T-cell (primary cell): ENCODE measurements at regions not wholly inside any gene's neighbourhood (a gene's known extent, or its start where the extent isn't known, plus 50 kb on each side); places are given as distances from the start of the nearest gene placed in this dataset.

ENCODE experiments used
- ATAC-seq, 4 experiments: fragments of 200-7000 bp in 3 of 4; fragments of 150-1000 bp in 1 of 4; cut with Tn5 transposase; replicated peaks in 1 of 4; 1 replicate in 3 of 4; 2 replicates in 1 of 4; pipeline ENCODE4 v1.10.0; 2021; ENCODE audit warnings: moderate library complexity in 3 of 4, mild to moderate bottlenecking in 2 of 4, moderate number of reproducible peaks in 1 of 4
- CTCF ChIA-PET, 2 donors: fragments of 300-600 bp; sonication (Branson Sonifier 250); formaldehyde crosslinking; loops; one replicate each; lab custom pipeline; 2022; ENCODE audit warnings: antibody characterized with exemption in 2 of 2; lab: Charles Lee
- POLR2A ChIA-PET, 2 donors: fragments of 300-600 bp; sonication (Branson Sonifier 250); formaldehyde crosslinking; loops; one replicate each; lab custom pipeline; 2022; ENCODE audit warnings: antibody characterized with exemption in 2 of 2; lab: Charles Lee
- DNase-seq, 35 experiments: peaks; one replicate each; pipeline versions ENCODE4 v3.0.0 to v3.0.0-alpha.2; 2013 to 2023
- H3K27ac ChIP-seq: one replicate; pipeline ENCODE4 v1.5.1; 2013; ENCODE audit warnings: low read length
- H3K27me3 ChIP-seq, 2 experiments: replicated peaks in 1 of 2; 1 replicate in 1 of 2; 2 replicates in 1 of 2; pipeline versions ENCODE4 v1.6.1 to v1.7.0; 2013; ENCODE audit warnings: low read length in 1 of 2, mixed read lengths in 1 of 2; ENCODE audit not compliant: control insufficient read depth in 2 of 2, insufficient read depth in 2 of 2; ENCODE audit errors: extremely low read depth in 1 of 2
- H3K36me3 ChIP-seq, 2 donors: 1 replicate in 1 of 2; 2 replicates in 1 of 2; pipeline versions ENCODE4 v1.6.1 to v1.7.0; 2013; ENCODE audit warnings: low read length in 1 of 2; ENCODE audit not compliant: control insufficient read depth in 2 of 2, insufficient read depth in 1 of 2; ENCODE audit errors: extremely low read depth in 1 of 2
- H3K4me1 ChIP-seq, 2 experiments: 1 replicate in 1 of 2; 2 replicates in 1 of 2; pipeline versions ENCODE4 v1.6.1 to v1.7.0; 2013; ENCODE audit warnings: low read length in 2 of 2, mixed read lengths in 1 of 2; ENCODE audit not compliant: insufficient read depth in 2 of 2, control insufficient read depth in 1 of 2; ENCODE audit errors: extremely low read depth in 1 of 2
- H3K4me3 ChIP-seq, 2 donors: 1 replicate in 1 of 2; 2 replicates in 1 of 2; pipeline versions ENCODE4 v1.5.1 to v1.7.0; 2013; ENCODE audit warnings: mild to moderate bottlenecking in 2 of 2, low read length in 1 of 2, moderate library complexity in 1 of 2; ENCODE audit not compliant: control insufficient read depth in 1 of 2; ENCODE audit errors: extremely low read depth in 1 of 2
- H3K9me3 ChIP-seq: 2 replicates; pipeline ENCODE4 v1.7.0; 2013
- H3K27ac Mint-ChIP-seq, 2 donors: one replicate each; pipeline ENCODE4 v1.8.0; 2020 to 2021; ENCODE audit warnings: mild to moderate bottlenecking in 2 of 2, mixed read lengths in 2 of 2
- H3K27me3 Mint-ChIP-seq, 2 donors: one replicate each; pipeline ENCODE4 v1.8.0; 2021 to 2022; ENCODE audit warnings: mixed read lengths in 2 of 2
- H3K36me3 Mint-ChIP-seq: one replicate; pipeline ENCODE4 v1.8.0; 2021; ENCODE audit warnings: mixed read lengths
- H3K4me1 Mint-ChIP-seq, 3 donors: one replicate each; pipeline ENCODE4 v1.8.0; 2020 to 2022; ENCODE audit warnings: mixed read lengths in 3 of 3, mild to moderate bottlenecking in 1 of 3
- H3K4me3 Mint-ChIP-seq, 3 donors: one replicate each; pipeline ENCODE4 v1.8.0; 2020 to 2022; ENCODE audit warnings: mild to moderate bottlenecking in 3 of 3, mixed read lengths in 3 of 3, moderate library complexity in 3 of 3
- H3K9me3 Mint-ChIP-seq, 3 donors: one replicate each; pipeline ENCODE4 v1.8.0; 2020 to 2022; ENCODE audit warnings: mixed read lengths in 3 of 3
- WGBS: methylation state at CpG from one replicate; pipeline ENCODE4 v1.1.5; 2013; ENCODE audit warnings: missing lambda C conversion rate; ENCODE audit not compliant: insufficient coverage; 5-methylcytosine and 5-hydroxymethylcytosine counted together

DNA sequence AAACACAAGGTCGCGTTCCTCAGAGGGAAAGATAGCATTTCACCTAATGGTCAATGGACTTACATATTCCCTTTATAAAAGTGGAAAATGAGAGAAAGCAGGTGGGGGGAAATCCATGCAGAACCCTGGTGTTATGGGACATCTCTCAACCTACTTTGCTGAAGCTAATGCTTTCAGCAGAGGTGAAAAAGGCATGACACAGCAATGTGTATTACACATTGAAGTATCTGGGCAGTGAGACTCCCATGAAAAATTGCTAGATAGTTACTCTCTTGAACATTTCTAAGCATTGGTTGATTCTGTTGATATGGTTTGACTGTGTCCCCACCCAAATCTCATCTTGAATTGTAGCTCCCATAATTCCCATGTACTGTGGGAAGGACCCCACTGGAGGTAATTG is 60.0 kb upstream of the PICALM start:
- Mint-ChIP-seq H3K27me3 (no peaks in the 10 kb centered on the region), H3K9me3 (no peaks in the 10 kb centered on the region), H3K27ac (no peak overlapping the region), H3K4me3 (no peak overlapping the region), H3K36me3 (no peaks in the 10 kb centered on the region), H3K4me1 (peaks cover 0 to 4% (median 0%) of the 10 kb centered on the region in 3 donors)
- POLR2A ChIA-PET = no interaction called here
- DNase-seq (no peak), ATAC-seq (no peak)
- CTCF ChIA-PET = interaction anchor here in 1 of 2 donors (0.6 kb wide), 1 partner anchor 483 kb away, joined by 3 read pairs; no protein-coding TSS in a partner anchor
- H3K9me3 ChIP-seq = no peaks in the 10 kb centered on the region
- H3K27ac ChIP-seq = no peak overlapping the region
- no peaks in the 10 kb centered on the region for H3K36me3 ChIP-seq
- no CpG with 5 or more reads among the region's 2 CpGs for WGBS
- no peaks in the 10 kb centered on the region for H3K27me3 ChIP-seq
- H3K4me3 ChIP-seq = no peak overlapping the region
- no peaks in the 10 kb centered on the region for H3K4me1 ChIP-seq

DNA sequence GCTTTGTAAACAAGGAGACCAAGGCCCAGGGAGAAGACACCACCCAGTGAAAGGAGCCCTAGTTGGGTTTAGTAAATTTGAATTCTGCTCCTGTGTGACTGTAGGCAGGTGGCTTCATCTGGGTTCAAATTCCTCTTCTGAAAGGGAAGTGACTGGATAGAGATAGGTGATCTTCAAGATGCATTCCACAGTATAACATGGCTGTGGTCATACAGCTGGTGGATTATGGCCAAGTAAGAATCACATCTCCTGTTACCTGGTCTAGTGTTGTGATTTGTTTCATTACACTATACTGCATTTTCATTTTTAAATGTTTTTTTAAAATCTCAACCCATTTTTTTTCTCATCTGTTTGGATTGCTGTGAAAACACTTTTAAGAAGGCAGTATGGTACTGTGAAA is 58.0 kb upstream of the PICALM start:
- Histone ChIP-seq H3K27ac (no peak overlapping the region), H3K36me3 (no peaks in the 10 kb centered on the region), H3K4me3 (no peak overlapping the region), H3K9me3 (no peaks in the 10 kb centered on the region), H3K4me1 (no peaks in the 10 kb centered on the region), H3K27me3 (no peaks in the 10 kb centered on the region)
- DNase-seq (no peak), ATAC-seq (no peak)
- no peak overlapping the region for H3K4me3 Mint-ChIP-seq
- CTCF ChIA-PET = no interaction called here
- H3K36me3 Mint-ChIP-seq = no peaks in the 10 kb centered on the region
- no peak overlapping the region for H3K27ac Mint-ChIP-seq
- H3K9me3 Mint-ChIP-seq = no peaks in the 10 kb centered on the region
- peaks cover 0 to 4% (median 0%) of the 10 kb centered on the region in 3 donors for H3K4me1 Mint-ChIP-seq
- H3K27me3 Mint-ChIP-seq = no peaks in the 10 kb centered on the region
- POLR2A ChIA-PET = no interaction called here

DNA sequence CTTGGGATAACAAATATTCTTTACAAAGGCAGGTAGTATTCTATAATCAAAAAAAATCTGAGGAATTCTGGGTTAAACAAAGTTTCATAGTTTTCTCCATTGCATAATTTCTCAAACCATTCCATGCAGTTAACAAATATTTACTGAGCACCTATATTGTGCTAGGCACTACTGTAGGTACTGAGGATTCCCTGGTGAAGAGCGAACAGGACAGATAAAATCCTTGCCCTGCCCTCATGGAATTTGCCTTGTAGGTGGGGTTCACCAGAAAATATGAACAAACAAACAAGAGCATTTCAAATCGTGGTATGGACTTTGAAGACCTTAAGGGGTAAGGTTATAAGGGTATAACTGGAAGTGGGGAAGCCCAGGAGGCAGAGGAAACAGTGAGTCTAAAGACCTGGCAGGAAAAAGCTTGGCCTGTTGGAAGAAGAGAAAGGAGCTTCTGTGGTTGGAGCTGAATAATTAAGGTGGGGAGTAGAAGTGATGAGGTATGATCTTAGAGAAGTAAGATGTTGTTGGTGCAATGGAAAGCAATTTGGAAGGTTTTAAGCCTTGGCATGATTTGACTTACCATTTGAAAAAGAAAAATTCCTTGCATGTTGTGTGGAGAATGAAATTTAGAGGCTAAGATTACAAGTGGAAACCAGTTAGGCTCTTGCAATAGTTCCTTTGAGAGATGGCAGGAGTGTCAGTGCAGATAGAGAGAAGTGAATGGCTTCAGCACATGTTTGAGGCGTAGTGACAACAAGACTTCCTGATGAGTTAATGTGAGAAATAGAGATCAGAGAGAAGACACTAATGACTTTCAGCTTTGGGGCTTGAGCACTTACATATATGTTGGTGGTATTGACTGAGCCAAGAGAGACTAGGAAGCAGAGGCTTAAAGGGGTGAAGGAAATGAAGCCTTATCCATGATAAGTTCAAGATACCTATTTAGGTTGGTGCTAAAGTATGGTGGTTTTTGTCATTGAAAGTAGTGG is 55.7 kb upstream of the PICALM start:
- H3K9me3 ChIP-seq = no peaks in the 10 kb centered on the region

DNA sequence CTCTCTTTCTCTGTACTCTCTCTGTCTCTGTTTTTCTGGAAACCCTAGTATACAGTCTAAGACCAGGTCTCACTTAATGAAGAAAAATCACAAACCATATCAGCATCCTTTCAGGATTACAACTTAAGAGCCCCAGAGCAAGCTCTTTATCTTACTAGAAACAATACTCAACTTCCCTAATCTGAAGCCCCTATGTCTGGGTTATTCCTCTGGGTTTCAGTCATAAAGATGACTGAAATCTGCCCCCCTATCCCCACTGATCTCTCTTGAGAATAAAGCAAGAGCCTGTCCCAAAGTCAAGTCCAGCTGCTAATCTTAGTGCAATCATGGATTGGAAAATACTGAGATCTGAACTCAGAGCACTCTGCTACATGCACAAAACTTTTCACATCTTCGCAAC is 53.9 kb upstream of the PICALM start:
- WGBS = 100% methylated on average over 1 of the region's 1 CpG
- Mint-ChIP-seq H3K4me1 (peaks cover 0 to 6% (median 0%) of the 10 kb centered on the region in 3 donors), H3K27ac (no peak overlapping the region), H3K36me3 (no peaks in the 10 kb centered on the region), H3K27me3 (peaks cover 0 to 1% of the 10 kb centered on the region in 2 donors), H3K4me3 (no peak overlapping the region), H3K9me3 (no peaks in the 10 kb centered on the region)
- Histone ChIP-seq H3K27me3 (no peaks in the 10 kb centered on the region), H3K27ac (no peak overlapping the region), H3K4me1 (no peaks in the 10 kb centered on the region), H3K4me3 (no peak overlapping the region), H3K36me3 (no peaks in the 10 kb centered on the region), H3K9me3 (no peaks in the 10 kb centered on the region)
- ChIA-PET CTCF (no interaction called here), POLR2A (no interaction called here)
- no peak for DNase-seq
- no peak for ATAC-seq

More for the DNA sequence above, 55.7 kb upstream of the PICALM start:
- H3K4me3 ChIP-seq = no peak overlapping the region
- H3K36me3 ChIP-seq = no peaks in the 10 kb centered on the region
- Mint-ChIP-seq H3K27me3 (peaks cover 0 to 1% of the 10 kb centered on the region in 2 donors), H3K4me1 (peaks cover 0 to 4% (median 0%) of the 10 kb centered on the region in 3 donors), H3K4me3 (no peak overlapping the region), H3K9me3 (no peaks in the 10 kb centered on the region), H3K36me3 (no peaks in the 10 kb centered on the region), H3K27ac (no peak overlapping the region)
- no peaks in the 10 kb centered on the region for H3K4me1 ChIP-seq
- ChIA-PET CTCF (interaction anchor here in 1 of 2 donors (0.5 kb wide), 1 partner anchor 69 kb away, joined by 3 read pairs; no protein-coding TSS in a partner anchor), POLR2A (no interaction called here)
- DNase-seq (no peak), ATAC-seq (no peak)
- 59% methylated on average over 2 of the region's 3 CpGs for WGBS
- H3K27ac ChIP-seq = no peak overlapping the region
- no peaks in the 10 kb centered on the region for H3K27me3 ChIP-seq

DNA sequence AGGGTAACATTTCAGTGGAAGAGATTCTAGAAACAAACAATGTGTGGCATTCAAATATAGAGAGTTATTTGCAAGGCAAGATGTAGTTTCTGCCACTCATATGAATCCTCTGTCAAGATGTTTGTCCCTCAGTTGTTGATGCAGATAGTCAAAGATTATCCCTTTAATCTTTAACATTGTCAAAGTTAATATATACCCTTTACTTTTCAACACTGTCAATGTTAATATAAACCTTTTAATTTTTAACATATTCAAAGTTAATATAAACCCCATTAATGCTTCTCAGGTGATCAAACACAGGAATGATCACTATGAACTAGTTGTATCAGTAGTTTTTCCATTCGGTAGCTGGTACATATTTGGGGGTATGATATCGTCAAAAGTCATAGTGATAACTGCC is 51.9 kb upstream of the PICALM start:
- Histone ChIP-seq H3K36me3 (no peaks in the 10 kb centered on the region), H3K4me1 (peaks cover 0 to 5% of the 10 kb centered on the region in 2 experiments), H3K27ac (no peak overlapping the region), H3K9me3 (no peaks in the 10 kb centered on the region), H3K4me3 (no peak overlapping the region), H3K27me3 (no peaks in the 10 kb centered on the region)
- no CpG with 5 or more reads among the region's 2 CpGs for WGBS
- no peak overlapping the region for H3K27ac Mint-ChIP-seq
- no peak for DNase-seq
- no peaks in the 10 kb centered on the region for H3K9me3 Mint-ChIP-seq
- peaks cover 0 to 1% of the 10 kb centered on the region in 2 donors for H3K27me3 Mint-ChIP-seq
- H3K4me1 Mint-ChIP-seq = peaks cover 16 to 26% (median 17%) of the 10 kb centered on the region in 3 donors
- no peak overlapping the region for H3K4me3 Mint-ChIP-seq
- H3K36me3 Mint-ChIP-seq = no peaks in the 10 kb centered on the region
- ATAC-seq = no peak
- POLR2A ChIA-PET = no interaction called here
- CTCF ChIA-PET = no interaction called here

DNA sequence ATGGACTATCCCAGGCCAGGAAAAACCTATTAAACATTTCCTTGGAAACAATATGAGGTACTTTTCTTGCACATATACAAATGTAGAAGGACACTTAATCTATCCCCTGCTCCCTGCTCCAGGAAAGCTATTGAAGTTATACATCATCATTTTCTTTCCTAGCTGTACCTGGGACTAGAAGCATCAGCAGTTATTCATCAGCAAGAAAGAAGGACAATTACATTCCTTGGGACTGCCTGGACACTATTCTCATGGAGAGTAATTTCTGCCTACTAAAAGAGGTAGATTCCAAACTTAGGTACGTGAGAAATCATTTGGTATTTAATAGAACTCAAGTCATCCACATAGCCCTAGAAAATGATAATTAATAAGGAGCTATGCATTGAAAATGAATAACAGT is 51.0 kb upstream of the PICALM start:
- WGBS = no CpG with 5 or more reads among the region's 1 CpG
- H3K4me3 Mint-ChIP-seq = no peak overlapping the region
- no peak overlapping the region for H3K27ac Mint-ChIP-seq
- peaks cover 0 to 1% of the 10 kb centered on the region in 2 donors for H3K27me3 Mint-ChIP-seq
- Histone ChIP-seq H3K4me3 (no peak overlapping the region), H3K27me3 (no peaks in the 10 kb centered on the region), H3K36me3 (no peaks in the 10 kb centered on the region), H3K9me3 (no peaks in the 10 kb centered on the region), H3K27ac (no peak overlapping the region), H3K4me1 (peaks cover 0 to 6% of the 10 kb centered on the region in 2 experiments)
- H3K36me3 Mint-ChIP-seq = no peaks in the 10 kb centered on the region
- H3K9me3 Mint-ChIP-seq = no peaks in the 10 kb centered on the region
- POLR2A ChIA-PET = no interaction called here
- peaks cover 17 to 30% (median 19%) of the 10 kb centered on the region in 3 donors for H3K4me1 Mint-ChIP-seq
- CTCF ChIA-PET = no interaction called here
- DNase-seq = no peak
- no peak for ATAC-seq
